Sigmoid colon (tissue), 4 donors: ENCODE measurements at regions not wholly inside any gene's neighbourhood (a gene's known extent, or its start where the extent isn't known, plus 50 kb on each side); places are given as distances from the start of the nearest gene placed in this dataset.

ENCODE experiments used
- CTCF ChIP-seq, 4 experiments: fragments of 450-650 bp in 3 of 4; fragments of 200-600 bp in 1 of 4; IDR thresholded peaks; one replicate each; pipeline ENCODE4 v1.5.1; 2016 to 2019; ENCODE audit warnings: antibody characterized with exemption in 4 of 4, mild to moderate bottlenecking in 3 of 4, moderate library complexity in 2 of 4
- EP300 ChIP-seq, 4 donors: sonication (generic); formaldehyde crosslinking; IDR thresholded peaks; one replicate each; pipeline ENCODE4 v1.6.1; 2017; ENCODE audit warnings: antibody characterized with exemption in 4 of 4
- POLR2A ChIP-seq, 2 donors: fragments of 450-650 bp; IDR thresholded peaks; one replicate each; pipeline ENCODE4 v1.6.1; 2016; ENCODE audit warnings: antibody characterized with exemption in 2 of 2, mild to moderate bottlenecking in 2 of 2, moderate library complexity in 2 of 2
- POLR2AphosphoS5 ChIP-seq, 4 donors: sonication (generic); formaldehyde crosslinking; IDR thresholded peaks; one replicate each; pipeline ENCODE4 v1.6.1; 2017; ENCODE audit warnings: antibody characterized with exemption in 4 of 4

GRCh38 chr12:89238593-89238992, 113.7 kb downstream of the DUSP6 start:
- no peak for TF ChIP-seq CTCF (IDR thresholded peaks at IDR 0.05)
- TF ChIP-seq EP300 (IDR thresholded peaks at IDR 0.05) = no peak
- no peak for TF ChIP-seq POLR2A (IDR thresholded peaks at IDR 0.05)
- peak; percentile 5 to 46 (median 34) for TF ChIP-seq POLR2AphosphoS5 (IDR thresholded peaks at IDR 0.05)
